ENCODE measurements at regions not wholly inside any gene's neighbourhood (a gene's known extent, or its start where the extent isn't known, plus 50 kb on each side); places are given as distances from the start of the nearest gene placed in this dataset.

GRCh38 chr6:85192186-85192585 is 257.7 kb upstream of the NT5E start:
- Histone ChIP-seq H3K36me3 (ENCODE audit: insufficient read depth, low read length) (no peaks in the 10 kb centered on the region), H3K4me1 (ENCODE audit: insufficient read depth, low read length, severe bottlenecking) (no peaks in the 10 kb centered on the region), H3K79me2 (ENCODE audit: insufficient read depth, low read length) (no peaks in the 10 kb centered on the region), H3K9me2 (ENCODE audit: low read depth, low read length) (no peaks in the 10 kb centered on the region), H3K9ac (ENCODE audit: low read length) (no peak overlapping the region), H3K4me3 (ENCODE audit: low read depth, low read length, poor library complexity, severe bottlenecking) (no peak overlapping the region), H2AFZ (ENCODE audit: low read length) (no peak overlapping the region), H3K27me3 (ENCODE audit: insufficient read depth, low read length) (no peaks in the 10 kb centered on the region), H3K9me3 (ENCODE audit: low read length) (no peaks in the 10 kb centered on the region), H3K27ac (ENCODE audit: low read depth, low read length, poor library complexity, severe bottlenecking) (no peak overlapping the region), H3F3A (ENCODE audit: insufficient read depth, low read length) (no peaks in the 10 kb centered on the region), H3K4me2 (ENCODE audit: low read length) (no peak overlapping the region), H4K20me1 (ENCODE audit: insufficient read depth, low read length) (no peaks in the 10 kb centered on the region)
- TF ChIP-seq EZH2 (IDR thresholded peaks at IDR 0.05; ENCODE audit: borderline replicate concordance, low read length) (no peak), CTCF (IDR thresholded peaks at IDR 0.05; ENCODE audit: low read length) (no peak)

GRCh38 chr6:85191656-85192055 is 258.2 kb upstream of the NT5E start:
- no peaks in the 10 kb centered on the region for H4K20me1 ChIP-seq (ENCODE audit: insufficient read depth, low read length)
- no peaks in the 10 kb centered on the region for H3K79me2 ChIP-seq (ENCODE audit: insufficient read depth, low read length)
- H3K9me3 ChIP-seq (ENCODE audit: low read length): no peaks in the 10 kb centered on the region
- H3K27ac ChIP-seq (ENCODE audit: low read depth, low read length, poor library complexity, severe bottlenecking): no peak overlapping the region
- TF ChIP-seq CTCF (IDR thresholded peaks at IDR 0.05; ENCODE audit: low read length) (no peak), EZH2 (IDR thresholded peaks at IDR 0.05; ENCODE audit: borderline replicate concordance, low read length) (no peak)
- H3K36me3 ChIP-seq (ENCODE audit: insufficient read depth, low read length): no peaks in the 10 kb centered on the region
- H2AFZ ChIP-seq (ENCODE audit: low read length): no peak overlapping the region
- H3K4me2 ChIP-seq (ENCODE audit: low read length): no peak overlapping the region
- no peak overlapping the region for H3K4me3 ChIP-seq (ENCODE audit: low read depth, low read length, poor library complexity, severe bottlenecking)
- H3F3A ChIP-seq (ENCODE audit: insufficient read depth, low read length): no peaks in the 10 kb centered on the region
- H3K4me1 ChIP-seq (ENCODE audit: insufficient read depth, low read length, severe bottlenecking): no peaks in the 10 kb centered on the region
- no peaks in the 10 kb centered on the region for H3K9me2 ChIP-seq (ENCODE audit: low read depth, low read length)
- H3K27me3 ChIP-seq (ENCODE audit: insufficient read depth, low read length): no peaks in the 10 kb centered on the region
- H3K9ac ChIP-seq (ENCODE audit: low read length): no peak overlapping the region

DNA sequence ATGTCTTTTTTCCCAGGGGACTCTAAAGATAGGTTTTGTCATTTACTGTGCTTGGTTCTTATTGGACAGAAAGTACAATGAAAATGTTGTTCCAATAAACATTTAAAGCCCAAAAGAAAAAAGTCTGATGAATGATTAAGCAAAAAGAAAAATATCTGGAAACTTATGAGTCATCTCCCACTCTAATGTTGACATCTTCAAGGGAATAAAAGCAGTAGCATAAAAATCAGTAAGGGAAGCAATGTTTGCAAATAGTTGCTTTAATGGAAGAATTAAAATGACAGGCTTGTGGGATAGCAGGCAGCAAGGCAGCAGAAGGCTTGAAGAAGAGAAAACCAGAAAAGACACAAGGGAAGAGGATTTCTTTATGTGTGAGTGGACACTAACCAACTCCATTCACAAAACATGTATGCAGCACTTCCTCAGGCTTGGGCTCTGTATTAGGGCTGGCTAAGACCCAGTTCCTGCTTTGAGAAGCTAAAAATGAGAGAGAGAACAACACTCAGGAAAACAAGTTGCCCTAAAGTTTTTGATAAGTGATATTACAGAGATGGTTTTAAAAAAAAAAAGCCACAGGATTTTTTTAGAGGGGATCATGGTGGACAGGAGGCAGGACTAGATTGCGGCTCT is 263.2 kb upstream of the NT5E start:
- Histone ChIP-seq H3K27me3 (ENCODE audit: insufficient read depth, low read length) (no peaks in the 10 kb centered on the region), H3F3A (ENCODE audit: insufficient read depth, low read length) (no peaks in the 10 kb centered on the region), H3K9ac (ENCODE audit: low read length) (no peak overlapping the region), H3K36me3 (ENCODE audit: insufficient read depth, low read length) (no peaks in the 10 kb centered on the region), H3K4me2 (ENCODE audit: low read length) (no peak overlapping the region), H3K27ac (ENCODE audit: low read depth, low read length, poor library complexity, severe bottlenecking) (no peak overlapping the region), H4K20me1 (ENCODE audit: insufficient read depth, low read length) (no peaks in the 10 kb centered on the region), H3K79me2 (ENCODE audit: insufficient read depth, low read length) (no peaks in the 10 kb centered on the region), H3K9me3 (ENCODE audit: low read length) (no peaks in the 10 kb centered on the region), H2AFZ (ENCODE audit: low read length) (no peak overlapping the region), H3K4me1 (ENCODE audit: insufficient read depth, low read length, severe bottlenecking) (no peaks in the 10 kb centered on the region), H3K9me2 (ENCODE audit: low read depth, low read length) (no peaks in the 10 kb centered on the region), H3K4me3 (ENCODE audit: low read depth, low read length, poor library complexity, severe bottlenecking) (no peak overlapping the region)
- TF ChIP-seq EZH2 (IDR thresholded peaks at IDR 0.05; ENCODE audit: borderline replicate concordance, low read length): no peak
- TF ChIP-seq CTCF (IDR thresholded peaks at IDR 0.05; ENCODE audit: low read length): no peak
